Fibroblast of skin of right biceps (primary cell): ENCODE measurements at regions not wholly inside any gene's neighbourhood (a gene's known extent, or its start where the extent isn't known, plus 50 kb on each side); places are given as distances from the start of the nearest gene placed in this dataset.

Experiments used
- DNase-seq: peaks from one replicate; pipeline ENCODE4 v3.0.0-alpha.2; 2013

GRCh38 chr18:53747663-53748160 is 476.8 kb downstream of the MBD2 start:
- no peak for DNase-seq

- DNase-seq: no peak
Observed at GRCh38 chr18:53747210-53747609, 477.3 kb downstream of the MBD2 start.

GRCh38 chr18:53745986-53746385 is 478.5 kb downstream of the MBD2 start:
- DNase-seq: no peak

GRCh38 chr18:53745224-53745967 is 479.1 kb downstream of the MBD2 start:
- DNase-seq: peak; percentile 72

- DNase-seq: no peak
Observed at GRCh38 chr18:53739700-53740099, 484.8 kb downstream of the MBD2 start.

- no peak for DNase-seq
Observed at GRCh38 chr18:53735526-53735925, 488.9 kb downstream of the MBD2 start.

GRCh38 chr18:53715243-53715853 is 509.1 kb downstream of the MBD2 start:
- DNase-seq: no peak

- DNase-seq: no peak
Observed at GRCh38 chr18:53710080-53710479, 514.4 kb downstream of the MBD2 start.

- DNase-seq: no peak
Observed at GRCh38 chr18:53702480-53702879, 522.0 kb downstream of the MBD2 start.

GRCh38 chr18:53701697-53702096 is 522.8 kb downstream of the MBD2 start:
- DNase-seq: no peak

- DNase-seq: peak; percentile 59
Observed at GRCh38 chr18:53698907-53699306, 525.6 kb downstream of the MBD2 start.

GRCh38 chr18:53689886-53690285 is 534.6 kb downstream of the MBD2 start:
- DNase-seq: no peak

GRCh38 chr18:53686965-53687364 is 537.5 kb downstream of the MBD2 start:
- no peak for DNase-seq

GRCh38 chr18:53682796-53683195 is 541.7 kb downstream of the MBD2 start:
- no peak for DNase-seq

GRCh38 chr18:53677480-53677879 is 547.0 kb downstream of the MBD2 start:
- no peak for DNase-seq

- DNase-seq: no peak
Observed at GRCh38 chr18:53665701-53666100, 558.8 kb downstream of the MBD2 start.

- DNase-seq: no peak
Observed at GRCh38 chr18:53664575-53664974, 559.9 kb downstream of the MBD2 start.

GRCh38 chr18:53660306-53660705 is 564.2 kb downstream of the MBD2 start:
- DNase-seq: no peak

- no peak for DNase-seq
Observed at GRCh38 chr18:53657257-53657656, 567.2 kb downstream of the MBD2 start.

- no peak for DNase-seq
Observed at GRCh38 chr18:53649621-53650020, 574.8 kb downstream of the MBD2 start.

GRCh38 chr18:53644799-53645471 is 579.5 kb downstream of the MBD2 start:
- no peak for DNase-seq

GRCh38 chr18:53639687-53640086 is 584.8 kb downstream of the MBD2 start:
- DNase-seq: no peak

GRCh38 chr18:53629337-53629736 is 595.1 kb downstream of the MBD2 start:
- DNase-seq: peak; percentile 2

GRCh38 chr18:53625997-53626599 is 598.4 kb downstream of the MBD2 start:
- no peak for DNase-seq
